Sigmoid colon (tissue), 4 donors: ENCODE measurements at regions not wholly inside any gene's neighbourhood (a gene's known extent, or its start where the extent isn't known, plus 50 kb on each side); places are given as distances from the start of the nearest gene placed in this dataset.

Source experiments
- EP300 ChIP-seq, 4 donors: sonication (generic); formaldehyde crosslinking; IDR thresholded peaks; one replicate each; pipeline ENCODE4 v1.6.1; 2017; ENCODE audit warnings: antibody characterized with exemption in 4 of 4
- POLR2A ChIP-seq, 2 donors: fragments of 450-650 bp; IDR thresholded peaks; one replicate each; pipeline ENCODE4 v1.6.1; 2016; ENCODE audit warnings: antibody characterized with exemption in 2 of 2, mild to moderate bottlenecking in 2 of 2, moderate library complexity in 2 of 2
- POLR2AphosphoS5 ChIP-seq, 4 donors: sonication (generic); formaldehyde crosslinking; IDR thresholded peaks; one replicate each; pipeline ENCODE4 v1.6.1; 2017; ENCODE audit warnings: antibody characterized with exemption in 4 of 4
- TF ChIP-seq, protein P1 (sequence below), 4 experiments: fragments of 450-650 bp in 3 of 4; fragments of 200-600 bp in 1 of 4; IDR thresholded peaks; one replicate each; pipeline ENCODE4 v1.5.1; 2016 to 2019; ENCODE audit warnings: antibody characterized with exemption in 4 of 4, mild to moderate bottlenecking in 3 of 4, moderate library complexity in 2 of 4

DNA sequence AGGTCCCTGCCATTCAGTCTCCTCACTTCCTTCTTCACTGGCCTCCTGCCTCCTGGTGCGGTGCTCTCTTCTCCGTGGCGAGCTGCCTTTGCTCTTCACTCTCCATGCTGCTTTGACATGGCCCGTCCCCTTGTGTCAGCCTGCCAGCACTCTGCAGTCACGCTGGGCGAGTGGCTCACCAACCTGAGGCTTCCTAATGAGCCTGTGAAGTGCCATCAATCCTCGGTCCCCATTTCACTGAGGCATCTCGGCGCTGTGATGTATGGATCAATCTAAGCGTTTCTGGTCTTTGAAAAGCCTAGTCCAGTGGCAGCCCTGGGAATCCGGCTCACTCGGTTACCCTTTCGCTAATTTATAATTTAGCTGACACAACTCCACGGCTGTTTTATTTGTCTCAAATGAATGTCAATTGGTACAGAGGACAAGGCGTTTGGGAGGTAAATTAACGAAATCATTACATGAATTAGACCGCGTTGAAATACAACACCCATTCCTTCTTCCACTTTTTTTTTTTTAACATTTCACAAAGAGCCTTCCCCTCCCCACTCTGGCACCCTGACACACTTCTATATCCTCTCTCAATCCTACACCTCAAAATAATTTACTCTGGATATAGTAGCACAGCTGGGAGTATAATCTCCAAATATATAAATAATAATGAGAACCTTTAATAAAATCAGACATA lies 610.7 kb downstream of the TMEM114 start:
- TF ChIP-seq, protein P1, sequence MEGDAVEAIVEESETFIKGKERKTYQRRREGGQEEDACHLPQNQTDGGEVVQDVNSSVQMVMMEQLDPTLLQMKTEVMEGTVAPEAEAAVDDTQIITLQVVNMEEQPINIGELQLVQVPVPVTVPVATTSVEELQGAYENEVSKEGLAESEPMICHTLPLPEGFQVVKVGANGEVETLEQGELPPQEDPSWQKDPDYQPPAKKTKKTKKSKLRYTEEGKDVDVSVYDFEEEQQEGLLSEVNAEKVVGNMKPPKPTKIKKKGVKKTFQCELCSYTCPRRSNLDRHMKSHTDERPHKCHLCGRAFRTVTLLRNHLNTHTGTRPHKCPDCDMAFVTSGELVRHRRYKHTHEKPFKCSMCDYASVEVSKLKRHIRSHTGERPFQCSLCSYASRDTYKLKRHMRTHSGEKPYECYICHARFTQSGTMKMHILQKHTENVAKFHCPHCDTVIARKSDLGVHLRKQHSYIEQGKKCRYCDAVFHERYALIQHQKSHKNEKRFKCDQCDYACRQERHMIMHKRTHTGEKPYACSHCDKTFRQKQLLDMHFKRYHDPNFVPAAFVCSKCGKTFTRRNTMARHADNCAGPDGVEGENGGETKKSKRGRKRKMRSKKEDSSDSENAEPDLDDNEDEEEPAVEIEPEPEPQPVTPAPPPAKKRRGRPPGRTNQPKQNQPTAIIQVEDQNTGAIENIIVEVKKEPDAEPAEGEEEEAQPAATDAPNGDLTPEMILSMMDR (IDR thresholded peaks at IDR 0.05), result no peak
- no peak for TF ChIP-seq POLR2A (IDR thresholded peaks at IDR 0.05)
- no peak for TF ChIP-seq EP300 (IDR thresholded peaks at IDR 0.05)
- TF ChIP-seq POLR2AphosphoS5 (IDR thresholded peaks at IDR 0.05), result no peak
